ENCODE measurements at regions not wholly inside any gene's neighbourhood (a gene's known extent, or its start where the extent isn't known, plus 50 kb on each side); places are given as distances from the start of the nearest gene placed in this dataset.

GRCh38 chr13:62702502-62702901 is 1286.9 kb upstream of the PCDH20 start:
- H3K27me3 Mint-ChIP-seq (ENCODE audit: low read depth) = no peaks in the 10 kb centered on the region
- H3K9me3 Mint-ChIP-seq = no peaks in the 10 kb centered on the region
- H3K27ac Mint-ChIP-seq = no peak overlapping the region
- ATAC-seq (no peak), DNase-seq (ENCODE audit: low spot score) (no peak)
- H3K4me3 Mint-ChIP-seq = no peak overlapping the region
- TF ChIP-seq, protein P1, sequence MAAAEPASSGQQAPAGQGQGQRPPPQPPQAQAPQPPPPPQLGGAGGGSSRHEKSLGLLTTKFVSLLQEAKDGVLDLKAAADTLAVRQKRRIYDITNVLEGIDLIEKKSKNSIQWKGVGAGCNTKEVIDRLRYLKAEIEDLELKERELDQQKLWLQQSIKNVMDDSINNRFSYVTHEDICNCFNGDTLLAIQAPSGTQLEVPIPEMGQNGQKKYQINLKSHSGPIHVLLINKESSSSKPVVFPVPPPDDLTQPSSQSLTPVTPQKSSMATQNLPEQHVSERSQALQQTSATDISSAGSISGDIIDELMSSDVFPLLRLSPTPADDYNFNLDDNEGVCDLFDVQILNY (CRISPR knock-in tag; IDR thresholded peaks at IDR 0.05) = no peak
- TF ChIP-seq, protein P2, sequence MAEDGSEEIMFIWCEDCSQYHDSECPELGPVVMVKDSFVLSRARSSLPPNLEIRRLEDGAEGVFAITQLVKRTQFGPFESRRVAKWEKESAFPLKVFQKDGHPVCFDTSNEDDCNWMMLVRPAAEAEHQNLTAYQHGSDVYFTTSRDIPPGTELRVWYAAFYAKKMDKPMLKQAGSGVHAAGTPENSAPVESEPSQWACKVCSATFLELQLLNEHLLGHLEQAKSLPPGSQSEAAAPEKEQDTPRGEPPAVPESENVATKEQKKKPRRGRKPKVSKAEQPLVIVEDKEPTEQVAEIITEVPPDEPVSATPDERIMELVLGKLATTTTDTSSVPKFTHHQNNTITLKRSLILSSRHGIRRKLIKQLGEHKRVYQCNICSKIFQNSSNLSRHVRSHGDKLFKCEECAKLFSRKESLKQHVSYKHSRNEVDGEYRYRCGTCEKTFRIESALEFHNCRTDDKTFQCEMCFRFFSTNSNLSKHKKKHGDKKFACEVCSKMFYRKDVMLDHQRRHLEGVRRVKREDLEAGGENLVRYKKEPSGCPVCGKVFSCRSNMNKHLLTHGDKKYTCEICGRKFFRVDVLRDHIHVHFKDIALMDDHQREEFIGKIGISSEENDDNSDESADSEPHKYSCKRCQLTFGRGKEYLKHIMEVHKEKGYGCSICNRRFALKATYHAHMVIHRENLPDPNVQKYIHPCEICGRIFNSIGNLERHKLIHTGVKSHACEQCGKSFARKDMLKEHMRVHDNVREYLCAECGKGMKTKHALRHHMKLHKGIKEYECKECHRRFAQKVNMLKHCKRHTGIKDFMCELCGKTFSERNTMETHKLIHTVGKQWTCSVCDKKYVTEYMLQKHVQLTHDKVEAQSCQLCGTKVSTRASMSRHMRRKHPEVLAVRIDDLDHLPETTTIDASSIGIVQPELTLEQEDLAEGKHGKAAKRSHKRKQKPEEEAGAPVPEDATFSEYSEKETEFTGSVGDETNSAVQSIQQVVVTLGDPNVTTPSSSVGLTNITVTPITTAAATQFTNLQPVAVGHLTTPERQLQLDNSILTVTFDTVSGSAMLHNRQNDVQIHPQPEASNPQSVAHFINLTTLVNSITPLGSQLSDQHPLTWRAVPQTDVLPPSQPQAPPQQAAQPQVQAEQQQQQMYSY (CRISPR knock-in tag; IDR thresholded peaks at IDR 0.05) = no peak
- no peak for TF ChIP-seq CREB1 (CRISPR knock-in tag; IDR thresholded peaks at IDR 0.05)
- TF ChIP-seq EMX1 (CRISPR knock-in tag; IDR thresholded peaks at IDR 0.05) = no peak
- TF ChIP-seq FOXJ3 (CRISPR knock-in tag; IDR thresholded peaks at IDR 0.05; ENCODE audit: borderline replicate concordance) = no peak
- no peak for TF ChIP-seq OVOL2 (CRISPR knock-in tag; IDR thresholded peaks at IDR 0.05; ENCODE audit: borderline replicate concordance)
- no peak for TF ChIP-seq TEAD1 (CRISPR knock-in tag; IDR thresholded peaks at IDR 0.05)
- TF ChIP-seq ZNF396 (CRISPR knock-in tag; IDR thresholded peaks at IDR 0.05; ENCODE audit: borderline replicate concordance) = no peak
- TF ChIP-seq JUN (CRISPR knock-in tag; IDR thresholded peaks at IDR 0.05) = no peak
- TF ChIP-seq, protein P3, sequence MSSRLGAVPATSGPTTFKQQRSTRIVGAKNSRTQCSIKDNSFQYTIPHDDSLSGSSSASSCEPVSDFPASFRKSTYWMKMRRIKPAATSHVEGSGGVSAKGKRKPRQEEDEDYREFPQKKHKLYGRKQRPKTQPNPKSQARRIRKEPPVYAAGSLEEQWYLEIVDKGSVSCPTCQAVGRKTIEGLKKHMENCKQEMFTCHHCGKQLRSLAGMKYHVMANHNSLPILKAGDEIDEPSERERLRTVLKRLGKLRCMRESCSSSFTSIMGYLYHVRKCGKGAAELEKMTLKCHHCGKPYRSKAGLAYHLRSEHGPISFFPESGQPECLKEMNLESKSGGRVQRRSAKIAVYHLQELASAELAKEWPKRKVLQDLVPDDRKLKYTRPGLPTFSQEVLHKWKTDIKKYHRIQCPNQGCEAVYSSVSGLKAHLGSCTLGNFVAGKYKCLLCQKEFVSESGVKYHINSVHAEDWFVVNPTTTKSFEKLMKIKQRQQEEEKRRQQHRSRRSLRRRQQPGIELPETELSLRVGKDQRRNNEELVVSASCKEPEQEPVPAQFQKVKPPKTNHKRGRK (CRISPR knock-in tag; IDR thresholded peaks at IDR 0.05; ENCODE audit: borderline replicate concordance) = no peak
- TF ChIP-seq NFATC4 (CRISPR knock-in tag; IDR thresholded peaks at IDR 0.05) = no peak
- ChIA-PET CTCF (no interaction called here), POLR2A (no interaction called here)
- H3K36me3 Mint-ChIP-seq = no peaks in the 10 kb centered on the region
- H3K4me1 Mint-ChIP-seq = no peaks in the 10 kb centered on the region

GRCh38 chr13:62697701-62698100 is 1282.1 kb upstream of the PCDH20 start:
- no peaks in the 10 kb centered on the region for H3K36me3 Mint-ChIP-seq
- TF ChIP-seq IRF2 (CRISPR knock-in tag; IDR thresholded peaks at IDR 0.05; ENCODE audit: borderline replicate concordance, low read depth) = no peak
- TF ChIP-seq ZSCAN18 (CRISPR knock-in tag; IDR thresholded peaks at IDR 0.05) = no peak
- no peak for TF ChIP-seq TCF7 (CRISPR knock-in tag; IDR thresholded peaks at IDR 0.05; ENCODE audit: low read depth)
- TF ChIP-seq, protein P4, sequence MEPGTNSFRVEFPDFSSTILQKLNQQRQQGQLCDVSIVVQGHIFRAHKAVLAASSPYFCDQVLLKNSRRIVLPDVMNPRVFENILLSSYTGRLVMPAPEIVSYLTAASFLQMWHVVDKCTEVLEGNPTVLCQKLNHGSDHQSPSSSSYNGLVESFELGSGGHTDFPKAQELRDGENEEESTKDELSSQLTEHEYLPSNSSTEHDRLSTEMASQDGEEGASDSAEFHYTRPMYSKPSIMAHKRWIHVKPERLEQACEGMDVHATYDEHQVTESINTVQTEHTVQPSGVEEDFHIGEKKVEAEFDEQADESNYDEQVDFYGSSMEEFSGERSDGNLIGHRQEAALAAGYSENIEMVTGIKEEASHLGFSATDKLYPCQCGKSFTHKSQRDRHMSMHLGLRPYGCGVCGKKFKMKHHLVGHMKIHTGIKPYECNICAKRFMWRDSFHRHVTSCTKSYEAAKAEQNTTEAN (CRISPR knock-in tag; IDR thresholded peaks at IDR 0.05) = no peak
- TF ChIP-seq, protein P5, sequence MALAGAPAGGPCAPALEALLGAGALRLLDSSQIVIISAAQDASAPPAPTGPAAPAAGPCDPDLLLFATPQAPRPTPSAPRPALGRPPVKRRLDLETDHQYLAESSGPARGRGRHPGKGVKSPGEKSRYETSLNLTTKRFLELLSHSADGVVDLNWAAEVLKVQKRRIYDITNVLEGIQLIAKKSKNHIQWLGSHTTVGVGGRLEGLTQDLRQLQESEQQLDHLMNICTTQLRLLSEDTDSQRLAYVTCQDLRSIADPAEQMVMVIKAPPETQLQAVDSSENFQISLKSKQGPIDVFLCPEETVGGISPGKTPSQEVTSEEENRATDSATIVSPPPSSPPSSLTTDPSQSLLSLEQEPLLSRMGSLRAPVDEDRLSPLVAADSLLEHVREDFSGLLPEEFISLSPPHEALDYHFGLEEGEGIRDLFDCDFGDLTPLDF (CRISPR knock-in tag; IDR thresholded peaks at IDR 0.05) = no peak
- H3K4me3 Mint-ChIP-seq = no peak overlapping the region
- CTCF ChIA-PET = no interaction called here
- H3K4me1 Mint-ChIP-seq = no peaks in the 10 kb centered on the region
- DNase-seq (ENCODE audit: low spot score) = no peak
- peaks cover 3% of the 10 kb centered on the region; the same call in 1 of the 2 replicates for H3K9me3 Mint-ChIP-seq
- POLR2A ChIA-PET = no interaction called here
- H3K27me3 Mint-ChIP-seq (ENCODE audit: low read depth) = no peaks in the 10 kb centered on the region
- no peak for ATAC-seq
- H3K27ac Mint-ChIP-seq = no peak overlapping the region
